GM21423 (cell line): ENCODE measurements at regions not wholly inside any gene's neighbourhood (a gene's known extent, or its start where the extent isn't known, plus 50 kb on each side); places are given as distances from the start of the nearest gene placed in this dataset.

Experiments
- ATAC-seq: cut with Tn5 transposase; IDR thresholded peaks from one replicate; pipeline ENCODE4 v1.9.1; 2021; ENCODE audit warnings: mild to moderate bottlenecking, moderate library complexity; ENCODE audit not compliant: unreplicated experiment

- ATAC-seq: no peak
These were observed 94.3 kb downstream of the ZNF280B start for GRCh38 chr22:22414266-22414665.

GRCh38 chr22:22417495-22418162 is 90.9 kb downstream of the ZNF280B start:
- no peak for ATAC-seq

GRCh38 chr22:22418163-22418549 is 90.4 kb downstream of the ZNF280B start:
- ATAC-seq: no peak

- no peak for ATAC-seq
These were observed 89.6 kb downstream of the ZNF280B start for GRCh38 chr22:22418957-22419356.

GRCh38 chr22:22420580-22420979 is 88.0 kb downstream of the ZNF280B start:
- ATAC-seq: no peak

- ATAC-seq: no peak
These were observed 87.2 kb downstream of the ZNF280B start for GRCh38 chr22:22421392-22421791.

- peak; percentile 96 for ATAC-seq
These were observed 85.9 kb downstream of the ZNF280B start for GRCh38 chr22:22422629-22423112.

- no peak for ATAC-seq
These were observed 84.9 kb downstream of the ZNF280B start for GRCh38 chr22:22423681-22424080.

GRCh38 chr22:22424210-22424800 is 84.2 kb downstream of the ZNF280B start:
- ATAC-seq: no peak

- ATAC-seq: no peak
These were observed 83.6 kb downstream of the ZNF280B start for GRCh38 chr22:22424956-22425355.

GRCh38 chr22:22425356-22425755 is 83.2 kb downstream of the ZNF280B start:
- ATAC-seq: no peak

GRCh38 chr22:22425783-22426624 is 82.5 kb downstream of the ZNF280B start:
- no peak for ATAC-seq

GRCh38 chr22:22427542-22428065 is 80.9 kb downstream of the ZNF280B start:
- no peak for ATAC-seq

GRCh38 chr22:22428222-22429098 is 80.1 kb downstream of the ZNF280B start:
- no peak for ATAC-seq

- no peak for ATAC-seq
These were observed 79.0 kb downstream of the ZNF280B start for GRCh38 chr22:22429369-22430108.

- no peak for ATAC-seq
These were observed 78.3 kb downstream of the ZNF280B start for GRCh38 chr22:22430111-22430820.

GRCh38 chr22:22431271-22432220 is 77.0 kb downstream of the ZNF280B start:
- ATAC-seq: no peak

- ATAC-seq: no peak
These were observed 76.1 kb downstream of the ZNF280B start for GRCh38 chr22:22432479-22432878.
